Caki2 (cell line): ENCODE measurements at regions not wholly inside any gene's neighbourhood (a gene's known extent, or its start where the extent isn't known, plus 50 kb on each side); places are given as distances from the start of the nearest gene placed in this dataset.

Experiments
- DNase-seq: peaks from one replicate; pipeline ENCODE4 v3.0.0-alpha.2; 2015; ENCODE audit warnings: low read depth
- in situ Hi-C: cut with HindIII; loops from 2 replicates; pipeline ENCODE4 v1.10.0; 2016; ENCODE audit warnings: low sequenced_read_pairs, low pct_unique_long_range_greater_than_20kb, mixed read lengths

- no peak for DNase-seq
- in situ Hi-C loops: no loop called here
Measured at GRCh38 chr2:43132683-43133301, 93.6 kb downstream of the ZFP36L2 start.

DNA sequence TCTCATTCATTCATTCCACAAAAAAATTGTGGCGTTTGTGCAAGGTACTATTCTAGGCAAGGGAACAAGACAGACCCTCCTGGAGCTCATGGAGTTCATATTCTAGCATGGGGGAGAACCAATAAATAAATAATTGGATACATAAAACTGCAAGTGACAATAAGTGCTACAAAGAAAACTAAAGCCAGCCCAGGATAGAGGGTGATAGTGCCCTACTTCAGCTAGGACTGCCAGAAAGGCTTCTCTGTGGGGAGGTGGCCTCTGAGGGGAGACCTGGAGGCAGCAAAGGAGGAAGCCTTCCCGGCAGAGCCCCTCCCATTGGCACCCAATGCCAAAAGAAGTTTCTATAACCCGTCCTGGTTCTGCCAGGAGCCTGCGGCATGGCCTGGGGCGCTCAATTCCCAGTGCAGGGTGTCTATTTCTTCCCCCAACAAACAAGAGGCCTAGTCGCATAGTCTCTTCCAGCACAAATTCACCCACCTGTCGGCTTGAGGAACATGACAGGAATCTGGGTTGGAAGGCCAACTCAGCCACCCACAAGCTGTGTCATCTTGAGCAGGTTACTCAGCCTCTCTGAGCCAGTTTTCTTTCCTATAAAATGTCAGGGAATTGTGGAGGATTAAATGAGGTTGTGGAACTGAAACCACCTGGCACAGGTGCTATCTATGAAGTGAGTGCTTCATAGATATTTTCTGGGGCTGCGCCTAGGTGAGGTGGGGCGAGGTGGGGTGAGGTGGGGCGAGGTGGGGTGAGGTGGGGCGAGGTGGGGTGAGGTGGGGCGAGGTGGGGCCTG is 94.3 kb downstream of the ZFP36L2 start:
- in situ Hi-C loops: no loop called here
- no peak for DNase-seq

- in situ Hi-C loops: no loop called here
- peak; percentile 61 for DNase-seq
Measured at GRCh38 chr2:43131051-43131889, 95.1 kb downstream of the ZFP36L2 start.

- no peak for DNase-seq
- in situ Hi-C loops: no loop called here
Measured at GRCh38 chr2:43130548-43130875, 95.9 kb downstream of the ZFP36L2 start.

DNA sequence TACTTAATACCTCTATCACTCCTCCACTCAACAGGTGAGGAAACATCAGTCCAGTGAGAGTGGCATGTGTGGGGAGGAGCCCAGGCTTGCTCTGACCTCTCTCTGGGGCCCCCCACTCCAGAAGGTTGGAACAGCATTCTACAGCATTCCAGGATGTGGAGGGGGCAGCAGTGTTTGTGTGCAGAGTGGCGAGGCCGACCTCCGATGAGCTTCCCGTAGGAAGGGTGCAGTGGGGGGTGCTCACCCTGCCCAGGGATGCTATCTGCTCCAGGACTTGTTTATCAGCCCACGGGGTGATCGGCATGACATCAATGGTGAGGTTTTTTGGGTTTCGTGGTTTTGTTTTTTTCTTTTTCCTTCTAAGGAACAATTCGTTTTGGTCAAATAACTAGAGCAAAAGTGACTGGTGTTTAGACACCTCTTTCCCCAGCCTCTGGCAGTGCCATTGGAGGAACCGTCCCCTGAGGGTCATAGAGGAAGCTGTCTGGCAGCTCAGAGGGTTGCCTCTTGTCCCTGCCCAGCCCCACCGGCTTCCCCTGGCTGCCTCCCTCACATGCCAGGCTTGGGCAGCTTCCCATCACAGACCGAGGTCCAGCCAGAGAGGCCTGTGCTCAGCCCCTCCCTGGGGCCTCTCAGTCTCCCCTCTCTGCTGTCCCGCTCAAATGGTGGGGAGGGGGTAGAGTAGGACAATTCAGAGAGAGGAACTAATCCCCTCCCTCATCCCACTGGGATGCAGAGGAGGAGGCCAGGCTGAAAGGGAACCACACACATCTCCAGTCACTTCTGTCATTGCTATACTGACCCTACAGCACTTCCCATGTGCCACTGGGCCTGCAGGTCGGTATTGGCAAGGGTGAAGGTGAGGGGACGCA is 96.5 kb downstream of the ZFP36L2 start:
- DNase-seq: no peak
- in situ Hi-C loops: no loop called here

DNA sequence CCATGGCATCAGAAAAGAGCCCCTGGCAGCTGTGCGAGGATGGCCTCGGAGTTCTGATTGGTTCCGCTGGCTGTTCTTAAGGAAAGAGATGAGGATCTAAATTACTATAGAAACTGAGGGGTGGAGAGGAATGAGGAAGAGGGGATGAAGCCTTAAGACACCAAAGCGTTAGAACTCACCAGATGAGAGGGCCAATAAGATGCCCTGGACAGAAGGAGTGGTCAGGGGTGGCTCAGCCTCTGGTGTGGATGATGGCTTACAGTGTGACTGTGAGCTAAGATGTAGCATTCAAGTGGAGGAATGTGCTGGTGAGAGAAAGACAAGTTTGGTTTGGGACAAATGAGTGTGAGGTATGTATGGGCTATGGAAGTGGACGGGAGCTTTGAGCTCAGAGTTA is 97.8 kb downstream of the ZFP36L2 start:
- in situ Hi-C loops: no loop called here
- no peak for DNase-seq

GRCh38 chr2:43127941-43128558 is 98.4 kb downstream of the ZFP36L2 start:
- in situ Hi-C loops: no loop called here
- DNase-seq: no peak

GRCh38 chr2:43127208-43127940 is 99.0 kb downstream of the ZFP36L2 start:
- in situ Hi-C loops: no loop called here
- no peak for DNase-seq

DNA sequence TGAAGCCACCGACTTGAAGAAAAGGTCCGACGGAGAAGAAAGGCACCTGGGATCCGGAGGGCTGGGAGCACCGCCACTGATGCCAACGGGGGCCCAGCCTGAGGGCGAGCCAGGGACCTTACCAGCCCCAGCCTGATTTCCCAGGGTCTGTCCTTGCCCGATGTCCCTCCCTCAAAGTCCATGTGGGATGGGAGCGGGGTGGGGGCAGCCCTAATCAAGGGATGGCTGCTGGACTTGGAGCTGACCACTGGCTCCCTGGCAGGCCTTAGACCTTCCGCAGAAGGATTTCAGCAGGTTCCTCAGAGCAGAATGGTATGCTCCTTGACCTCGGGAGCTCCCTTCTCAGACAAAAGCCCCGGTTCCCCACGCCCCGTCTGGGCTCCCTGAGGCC is 99.6 kb downstream of the ZFP36L2 start:
- in situ Hi-C loops: no loop called here
- no peak for DNase-seq

- in situ Hi-C loops: no loop called here
- no peak for DNase-seq
Measured at GRCh38 chr2:43125090-43125998, 101.1 kb downstream of the ZFP36L2 start.

GRCh38 chr2:43124687-43125057 is 101.7 kb downstream of the ZFP36L2 start:
- in situ Hi-C loops: no loop called here
- DNase-seq: no peak

GRCh38 chr2:43123981-43124686 is 102.3 kb downstream of the ZFP36L2 start:
- DNase-seq: no peak
- in situ Hi-C loops: no loop called here

DNA sequence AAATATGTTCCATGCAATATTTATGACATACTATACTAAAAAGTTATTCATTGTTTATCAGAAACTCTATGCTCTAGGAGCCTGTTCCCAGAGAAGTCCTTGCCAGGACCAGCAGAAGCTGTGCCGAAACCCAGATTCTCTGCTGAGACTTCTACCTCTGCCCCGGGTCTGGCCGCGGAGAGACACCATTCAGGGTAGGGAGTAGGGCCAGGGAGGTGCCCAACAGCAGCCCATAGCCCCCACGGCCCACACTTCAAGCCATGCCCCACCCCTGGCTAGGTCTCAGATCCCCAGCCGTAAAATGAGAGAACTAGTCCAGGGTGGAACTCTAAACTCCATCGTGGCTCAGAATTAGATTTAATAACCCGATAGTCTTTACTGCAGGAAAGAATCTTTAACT is 102.9 kb downstream of the ZFP36L2 start:
- in situ Hi-C loops: no loop called here
- no peak for DNase-seq

DNA sequence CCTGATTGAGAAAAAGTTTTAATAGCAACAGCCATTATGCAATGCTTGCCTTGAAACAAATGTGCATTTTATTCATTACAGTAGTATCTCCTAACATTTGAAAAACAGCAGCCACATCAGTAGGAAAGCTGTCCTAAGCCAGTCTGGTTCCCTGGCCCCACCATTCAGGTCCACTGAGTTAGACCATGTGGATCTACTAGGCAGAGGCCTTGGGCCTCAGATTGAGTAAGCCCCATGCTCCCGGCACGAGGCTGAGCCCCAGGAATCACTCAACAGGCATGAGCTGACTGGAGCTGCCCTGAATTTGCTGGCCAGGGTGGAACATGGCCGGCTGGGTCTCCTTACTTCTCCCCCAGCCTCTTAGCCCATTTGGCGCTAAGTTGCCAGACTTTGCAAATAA is 103.4 kb downstream of the ZFP36L2 start:
- DNase-seq: no peak
- in situ Hi-C loops: no loop called here

DNA sequence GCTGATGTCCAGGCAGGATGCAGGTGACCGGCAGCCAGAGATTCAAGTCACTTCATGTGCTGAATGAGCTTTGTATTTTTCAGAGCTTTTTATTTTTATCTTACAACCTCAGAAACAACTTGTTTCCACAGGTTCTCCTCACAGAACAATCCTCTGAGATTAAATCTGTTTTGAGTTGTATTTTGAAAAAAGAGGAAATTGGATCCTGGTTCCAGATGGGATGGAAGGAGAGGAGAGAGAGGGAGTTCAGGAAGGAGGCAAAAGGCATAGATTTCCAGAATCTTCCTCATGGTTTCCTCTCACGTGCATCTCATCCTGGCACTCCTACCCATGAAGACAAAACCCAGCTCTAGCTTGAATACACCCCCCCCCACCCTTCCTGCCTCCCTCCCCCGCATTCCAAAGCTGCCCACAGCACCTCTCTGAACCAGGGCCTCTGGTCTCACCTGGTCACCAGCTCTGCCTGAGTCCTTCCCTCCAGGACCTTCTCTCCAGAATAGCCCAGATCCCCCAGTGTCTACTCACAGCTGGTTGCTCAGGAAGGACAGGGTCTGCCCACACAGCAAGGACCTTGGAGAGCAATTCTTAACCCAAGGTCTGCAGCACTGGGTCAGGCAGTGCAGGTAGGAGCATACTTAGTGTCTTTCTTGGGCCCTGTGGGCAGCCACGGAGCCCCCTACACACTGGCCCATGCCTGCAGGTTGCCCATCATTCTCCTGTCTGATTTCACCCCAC is 104.7 kb downstream of the ZFP36L2 start:
- in situ Hi-C loops: no loop called here
- DNase-seq: no peak
